ENCODE measurements at regions not wholly inside any gene's neighbourhood (a gene's known extent, or its start where the extent isn't known, plus 50 kb on each side); places are given as distances from the start of the nearest gene placed in this dataset.

GRCh38 chr6:139546106-139546472 lies 171.6 kb upstream of the CITED2 start:
- TF ChIP-seq CTCF (IDR thresholded peaks at IDR 0.05; ENCODE audit: low read depth, low read length, missing control alignments): no peak
- no peak overlapping the region for H3K4me3 ChIP-seq (ENCODE audit: low read depth, low read length)

GRCh38 chr6:139545206-139546105 lies 171.0 kb upstream of the CITED2 start:
- in situ Hi-C loops (cut with HindIII; ENCODE audit: low sequenced_read_pairs): no loop called here
- DNase-seq (ENCODE audit: low read depth): no peak

More at GRCh38 chr6:139546106-139546472, 171.6 kb upstream of the CITED2 start:
- no peak for DNase-seq (ENCODE audit: low read depth)
- in situ Hi-C loops (cut with HindIII; ENCODE audit: low sequenced_read_pairs): no loop called here

GRCh38 chr6:139544701-139545057 lies 170.2 kb upstream of the CITED2 start:
- no peak overlapping the region for H3K4me3 ChIP-seq (ENCODE audit: low read depth, low read length)
- no peak for TF ChIP-seq CTCF (IDR thresholded peaks at IDR 0.05; ENCODE audit: low read depth, low read length, missing control alignments)
- in situ Hi-C loops (cut with HindIII; ENCODE audit: low sequenced_read_pairs): no loop called here
- no peak for DNase-seq (ENCODE audit: low read depth)

More at GRCh38 chr6:139545206-139546105, 171.0 kb upstream of the CITED2 start:
- no peak for TF ChIP-seq CTCF (IDR thresholded peaks at IDR 0.05; ENCODE audit: low read depth, low read length, missing control alignments)
- H3K4me3 ChIP-seq (ENCODE audit: low read depth, low read length): no peak overlapping the region

- no peak for DNase-seq (ENCODE audit: low read depth)
- no peak for TF ChIP-seq CTCF (IDR thresholded peaks at IDR 0.05; ENCODE audit: low read depth, low read length, missing control alignments)
- in situ Hi-C loops (cut with HindIII; ENCODE audit: low sequenced_read_pairs): no loop called here
- H3K4me3 ChIP-seq (ENCODE audit: low read depth, low read length): no peak overlapping the region
Measured at GRCh38 chr6:139542351-139542750, 167.9 kb upstream of the CITED2 start.

GRCh38 chr6:139540894-139541293 lies 166.4 kb upstream of the CITED2 start:
- no peak for TF ChIP-seq CTCF (IDR thresholded peaks at IDR 0.05; ENCODE audit: low read depth, low read length, missing control alignments)
- H3K4me3 ChIP-seq (ENCODE audit: low read depth, low read length): no peak overlapping the region
- DNase-seq (ENCODE audit: low read depth): no peak
- in situ Hi-C loops (cut with HindIII; ENCODE audit: low sequenced_read_pairs): no loop called here

- H3K4me3 ChIP-seq (ENCODE audit: low read depth, low read length): no peak overlapping the region
- TF ChIP-seq CTCF (IDR thresholded peaks at IDR 0.05; ENCODE audit: low read depth, low read length, missing control alignments): no peak
- in situ Hi-C loops (cut with HindIII; ENCODE audit: low sequenced_read_pairs): no loop called here
- DNase-seq (ENCODE audit: low read depth): no peak
Measured at GRCh38 chr6:139540276-139540675, 165.8 kb upstream of the CITED2 start.
